ENCODE measurements at regions not wholly inside any gene's neighbourhood (a gene's known extent, or its start where the extent isn't known, plus 50 kb on each side); places are given as distances from the start of the nearest gene placed in this dataset.

DNA sequence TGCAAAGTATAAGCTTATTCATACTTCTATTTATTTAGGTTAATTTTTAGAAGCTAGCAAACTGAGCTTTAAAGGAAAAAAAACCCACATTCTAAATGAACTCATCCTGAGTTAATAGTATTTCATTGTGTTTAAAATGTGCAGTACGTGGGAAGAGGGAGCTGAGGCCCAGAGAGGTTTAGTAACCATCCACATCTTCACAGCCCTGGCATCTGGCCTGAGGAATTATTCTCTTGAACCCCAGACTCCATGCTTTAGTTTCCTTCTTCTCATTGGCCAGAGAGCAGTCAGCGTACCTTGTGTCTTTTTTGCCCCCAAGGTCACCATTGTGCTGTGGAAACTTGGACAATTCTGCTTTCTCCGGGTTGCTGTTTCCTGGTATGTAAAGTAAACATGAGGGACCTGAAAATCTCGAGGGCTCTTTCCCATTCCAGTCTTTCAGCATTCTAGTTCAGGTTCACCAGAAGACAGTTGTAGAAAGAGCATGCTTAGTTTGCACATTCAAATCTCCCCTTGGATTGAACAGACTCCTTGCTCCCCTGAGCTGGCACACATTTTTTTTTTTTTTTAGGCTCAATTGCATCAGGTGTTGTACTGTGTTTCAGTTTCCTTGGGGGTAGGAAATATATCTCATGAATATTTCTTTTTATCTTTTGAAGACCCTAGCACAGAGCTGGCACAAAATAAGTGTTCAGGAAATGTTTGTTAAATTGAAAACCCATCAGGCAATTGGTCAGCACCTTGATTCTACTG is 81.4 kb downstream of the MYCN start:
- TF ChIP-seq, protein P1, sequence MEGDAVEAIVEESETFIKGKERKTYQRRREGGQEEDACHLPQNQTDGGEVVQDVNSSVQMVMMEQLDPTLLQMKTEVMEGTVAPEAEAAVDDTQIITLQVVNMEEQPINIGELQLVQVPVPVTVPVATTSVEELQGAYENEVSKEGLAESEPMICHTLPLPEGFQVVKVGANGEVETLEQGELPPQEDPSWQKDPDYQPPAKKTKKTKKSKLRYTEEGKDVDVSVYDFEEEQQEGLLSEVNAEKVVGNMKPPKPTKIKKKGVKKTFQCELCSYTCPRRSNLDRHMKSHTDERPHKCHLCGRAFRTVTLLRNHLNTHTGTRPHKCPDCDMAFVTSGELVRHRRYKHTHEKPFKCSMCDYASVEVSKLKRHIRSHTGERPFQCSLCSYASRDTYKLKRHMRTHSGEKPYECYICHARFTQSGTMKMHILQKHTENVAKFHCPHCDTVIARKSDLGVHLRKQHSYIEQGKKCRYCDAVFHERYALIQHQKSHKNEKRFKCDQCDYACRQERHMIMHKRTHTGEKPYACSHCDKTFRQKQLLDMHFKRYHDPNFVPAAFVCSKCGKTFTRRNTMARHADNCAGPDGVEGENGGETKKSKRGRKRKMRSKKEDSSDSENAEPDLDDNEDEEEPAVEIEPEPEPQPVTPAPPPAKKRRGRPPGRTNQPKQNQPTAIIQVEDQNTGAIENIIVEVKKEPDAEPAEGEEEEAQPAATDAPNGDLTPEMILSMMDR (IDR thresholded peaks at IDR 0.05; ENCODE audit: low read depth, low read length): no peak
- no peak overlapping the region for H3K4me3 ChIP-seq (ENCODE audit: low read depth, low read length)

DNA sequence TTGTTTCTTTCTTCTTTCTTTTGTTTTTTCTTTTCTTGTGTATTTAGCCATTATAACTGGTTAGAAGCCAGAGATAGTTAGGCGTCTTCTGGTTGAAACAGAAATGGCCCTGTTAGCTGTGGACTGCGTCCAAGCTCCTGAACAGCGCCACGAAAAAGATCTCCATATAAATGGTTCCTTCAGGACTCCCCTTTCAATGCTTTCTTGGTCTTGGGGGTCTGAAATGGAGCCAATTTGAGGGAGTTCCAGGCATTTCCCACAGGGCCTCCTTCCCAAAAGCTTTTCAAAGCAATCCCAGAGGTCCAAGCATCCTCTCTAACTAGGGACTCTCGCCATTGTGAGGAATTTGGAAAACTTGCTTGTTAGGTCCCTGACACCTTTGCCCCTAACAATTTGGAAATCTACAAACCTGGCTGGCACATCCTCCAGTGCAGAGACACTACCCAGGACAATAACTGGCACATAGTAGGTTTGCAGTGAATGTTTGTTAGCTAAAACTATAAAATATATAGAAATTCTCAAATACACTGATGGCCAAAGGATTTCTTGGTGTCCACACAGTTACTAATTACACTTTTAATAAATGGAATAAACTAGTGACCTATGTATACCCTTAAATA is 80.1 kb downstream of the MYCN start:
- H3K4me3 ChIP-seq (ENCODE audit: low read depth, low read length): no peak overlapping the region
- TF ChIP-seq, protein P1 (IDR thresholded peaks at IDR 0.05; ENCODE audit: low read depth, low read length): no peak

DNA sequence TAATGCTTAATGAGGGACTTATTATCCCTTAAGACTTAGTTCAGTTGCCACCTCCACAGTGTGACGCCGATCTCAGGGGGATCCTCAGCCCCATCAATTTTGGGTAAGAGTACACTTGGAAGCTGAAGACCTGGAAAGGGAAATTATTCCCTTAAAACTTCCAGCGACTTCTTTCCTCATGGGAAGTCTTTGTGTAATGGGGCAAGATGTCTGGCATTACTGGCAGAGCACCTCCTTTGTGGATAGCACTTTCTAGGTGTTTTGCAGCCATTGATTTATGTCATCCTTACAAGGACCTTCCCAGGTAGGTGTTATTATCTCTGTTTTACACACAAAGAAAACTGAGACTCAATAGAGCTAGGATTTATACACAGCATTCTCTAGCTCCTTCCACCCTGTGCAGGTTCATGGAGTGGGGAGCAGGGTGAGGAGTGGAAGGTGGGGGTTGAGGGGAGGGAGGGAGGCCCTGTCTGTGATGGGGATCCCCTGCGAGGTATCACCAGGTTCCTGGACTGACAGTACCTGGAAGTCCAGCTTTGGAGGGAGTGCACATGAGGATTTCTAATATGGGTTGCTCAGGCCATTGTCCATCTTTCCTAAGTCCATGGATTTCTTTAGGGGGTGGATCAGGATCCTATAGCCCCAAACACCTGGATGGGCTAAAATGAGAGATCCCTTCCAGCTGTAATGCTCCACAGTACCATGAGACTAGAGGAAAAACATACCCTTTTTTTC is 79.4 kb downstream of the MYCN start:
- no peak overlapping the region for H3K4me3 ChIP-seq (ENCODE audit: low read depth, low read length)
- TF ChIP-seq, protein P1 (IDR thresholded peaks at IDR 0.05; ENCODE audit: low read depth, low read length): no peak

DNA sequence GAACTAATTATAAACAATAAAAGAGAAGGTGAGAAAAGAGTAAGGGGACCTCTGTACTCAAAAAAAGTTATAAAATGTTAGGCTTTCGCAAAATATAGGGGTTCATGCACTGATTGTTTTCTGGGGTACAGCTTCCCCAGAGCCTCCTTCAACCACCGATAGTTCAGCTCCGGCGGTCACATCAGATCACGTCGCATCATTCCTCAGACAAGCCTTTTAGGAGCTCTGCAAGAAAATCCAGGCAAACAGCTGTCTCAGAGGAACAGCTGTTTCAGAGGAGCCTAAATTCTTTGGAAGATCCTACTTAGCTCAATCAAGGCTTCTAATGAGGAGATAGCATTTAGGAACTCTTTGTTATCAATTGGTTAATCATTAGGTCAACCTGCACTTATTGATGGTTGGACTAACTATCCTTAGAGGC is 78.7 kb downstream of the MYCN start:
- no peak overlapping the region for H3K4me3 ChIP-seq (ENCODE audit: low read depth, low read length)
- TF ChIP-seq, protein P1 (IDR thresholded peaks at IDR 0.05; ENCODE audit: low read depth, low read length): no peak

DNA sequence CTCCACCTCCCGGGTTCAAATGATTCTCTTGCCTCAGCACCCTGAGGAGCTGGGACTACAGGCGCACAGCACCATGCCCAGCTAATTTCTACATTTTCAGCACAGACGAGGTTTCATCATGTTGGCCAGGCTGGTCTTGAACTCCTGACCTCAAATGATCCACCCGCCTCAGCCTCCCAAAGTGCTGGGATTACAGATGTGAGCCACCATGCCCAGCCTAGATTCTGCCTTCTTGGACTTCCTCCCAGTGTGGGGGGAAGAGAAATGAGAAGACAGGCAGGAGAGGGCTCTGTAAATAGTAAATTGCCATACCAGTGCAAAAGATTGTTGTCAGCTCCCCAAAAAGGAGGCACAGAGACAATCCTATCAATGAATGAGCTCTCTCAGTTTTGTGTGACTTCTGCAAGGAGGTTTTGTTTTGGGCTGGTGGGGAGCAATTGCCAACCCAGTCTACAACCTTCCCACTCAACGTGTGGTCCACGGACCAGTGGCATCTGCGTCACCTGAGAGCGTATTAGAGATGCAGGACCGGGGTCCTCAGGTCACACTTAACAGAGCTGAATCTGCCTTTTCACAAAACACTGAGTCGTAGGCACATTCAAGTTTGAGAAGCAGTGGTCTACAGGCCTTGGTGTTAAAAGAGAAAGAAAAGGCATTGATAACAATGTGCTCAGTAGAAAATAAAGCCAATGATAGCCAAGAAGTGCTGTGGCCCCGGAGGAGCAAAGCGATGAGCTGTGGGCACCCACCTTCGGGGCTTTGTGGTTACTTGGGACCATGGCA is 78.1 kb downstream of the MYCN start:
- H3K4me3 ChIP-seq (ENCODE audit: low read depth, low read length): no peak overlapping the region
- TF ChIP-seq, protein P1 (IDR thresholded peaks at IDR 0.05; ENCODE audit: low read depth, low read length): no peak

DNA sequence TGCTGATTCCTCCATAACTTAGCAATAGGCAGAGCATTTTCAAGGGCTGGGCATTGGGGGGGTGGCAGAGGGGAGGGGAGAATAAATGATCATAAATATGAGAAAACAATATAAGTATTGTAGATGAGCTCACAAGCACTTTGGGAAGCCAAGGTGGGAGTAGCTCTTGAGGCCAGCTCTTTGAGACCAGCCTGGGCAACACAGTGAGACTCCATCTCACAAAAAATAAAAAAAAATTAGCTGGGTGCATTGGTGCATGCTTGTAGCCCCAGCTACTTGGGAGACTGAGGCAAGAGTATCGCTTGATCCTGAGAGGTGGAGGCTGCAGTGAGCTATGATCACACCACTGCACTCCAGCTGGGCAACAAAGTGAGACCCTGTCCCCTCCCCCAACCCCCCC is 75.9 kb downstream of the MYCN start:
- no peak overlapping the region for H3K4me3 ChIP-seq (ENCODE audit: low read depth, low read length)
- TF ChIP-seq, protein P1 (IDR thresholded peaks at IDR 0.05; ENCODE audit: low read depth, low read length): no peak
